GM23338 (cell line): ENCODE measurements at regions not wholly inside any gene's neighbourhood (a gene's known extent, or its start where the extent isn't known, plus 50 kb on each side); places are given as distances from the start of the nearest gene placed in this dataset.

Source experiments
- ETS1 ChIP-seq: IDR thresholded peaks from 2 replicates; pipeline ENCODE4 v1.6.1; 2016; ENCODE audit warnings: antibody characterized with exemption
- EZH2phosphoT487 ChIP-seq: fragments of 200-600 bp; sonication (generic); IDR thresholded peaks from one replicate; pipeline ENCODE4 v1.8.1; 2018; ENCODE audit warnings: antibody characterized with exemption; ENCODE audit not compliant: unreplicated experiment
- NANOG ChIP-seq: IDR thresholded peaks from 2 replicates; pipeline ENCODE4 v1.6.1; 2016; ENCODE audit warnings: antibody characterized with exemption, borderline replicate concordance
- STAT1 ChIP-seq: IDR thresholded peaks from one replicate; pipeline ENCODE4 v1.6.1; 2016; ENCODE audit warnings: antibody characterized with exemption; ENCODE audit not compliant: unreplicated experiment
- ZNF114 ChIP-seq: fragments of 250-450 bp; sonication (Bioruptor Pico); IDR thresholded peaks from 2 replicates; pipeline ENCODE4 v1.5.0; 2020; ENCODE audit warnings: mild to moderate bottlenecking, moderate library complexity
- ZNF331 ChIP-seq: fragments of 250-450 bp; sonication (Bioruptor Pico); IDR thresholded peaks from 2 replicates; pipeline ENCODE4 v1.5.0; 2020; ENCODE audit warnings: low read depth, mild to moderate bottlenecking, moderate library complexity
- ZNF462 ChIP-seq: fragments of 250-450 bp; sonication (Bioruptor Pico); IDR thresholded peaks from 2 replicates; pipeline ENCODE4 v1.5.0; 2020; ENCODE audit warnings: mild to moderate bottlenecking, moderate library complexity
- TF ChIP-seq, protein P1 (sequence below), 2 experiments: fragments of 200-600 bp in 1 of 2; sonication (generic) in 1 of 2; conservative IDR thresholded peaks; 2 replicates each; pipeline versions ENCODE4 v1.5.1 to v1.6.1; 2016 to 2017; ENCODE audit warnings: antibody characterized with exemption in 2 of 2, low read depth in 2 of 2, mild to moderate bottlenecking in 2 of 2, moderate library complexity in 1 of 2

DNA sequence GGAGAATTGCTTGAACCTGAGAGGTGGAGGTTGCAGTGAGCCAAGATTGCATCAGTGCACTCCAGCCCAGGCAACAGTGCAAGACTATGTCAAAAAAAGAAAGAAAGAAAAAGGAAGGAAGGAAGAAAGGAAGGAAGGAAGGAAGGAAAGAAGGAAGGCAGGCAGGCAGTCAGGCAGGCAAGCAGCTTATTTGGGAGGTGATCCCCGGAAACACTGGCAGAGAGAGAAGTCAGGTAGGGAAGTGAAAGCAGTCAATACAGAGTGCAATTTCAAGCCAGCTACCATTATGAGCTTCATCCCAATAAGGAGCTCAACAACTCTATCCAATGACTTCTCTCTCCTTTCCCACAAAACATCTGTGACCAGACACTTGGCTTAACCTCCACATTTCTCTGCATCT is 83.0 kb upstream of the TBC1D3K start (continued):
- no peak for TF ChIP-seq ZNF462 (CRISPR knock-in tag)
- no peak for TF ChIP-seq ZNF331 (CRISPR knock-in tag)
- TF ChIP-seq, protein P1, sequence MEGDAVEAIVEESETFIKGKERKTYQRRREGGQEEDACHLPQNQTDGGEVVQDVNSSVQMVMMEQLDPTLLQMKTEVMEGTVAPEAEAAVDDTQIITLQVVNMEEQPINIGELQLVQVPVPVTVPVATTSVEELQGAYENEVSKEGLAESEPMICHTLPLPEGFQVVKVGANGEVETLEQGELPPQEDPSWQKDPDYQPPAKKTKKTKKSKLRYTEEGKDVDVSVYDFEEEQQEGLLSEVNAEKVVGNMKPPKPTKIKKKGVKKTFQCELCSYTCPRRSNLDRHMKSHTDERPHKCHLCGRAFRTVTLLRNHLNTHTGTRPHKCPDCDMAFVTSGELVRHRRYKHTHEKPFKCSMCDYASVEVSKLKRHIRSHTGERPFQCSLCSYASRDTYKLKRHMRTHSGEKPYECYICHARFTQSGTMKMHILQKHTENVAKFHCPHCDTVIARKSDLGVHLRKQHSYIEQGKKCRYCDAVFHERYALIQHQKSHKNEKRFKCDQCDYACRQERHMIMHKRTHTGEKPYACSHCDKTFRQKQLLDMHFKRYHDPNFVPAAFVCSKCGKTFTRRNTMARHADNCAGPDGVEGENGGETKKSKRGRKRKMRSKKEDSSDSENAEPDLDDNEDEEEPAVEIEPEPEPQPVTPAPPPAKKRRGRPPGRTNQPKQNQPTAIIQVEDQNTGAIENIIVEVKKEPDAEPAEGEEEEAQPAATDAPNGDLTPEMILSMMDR (conservative IDR thresholded peaks at IDR 0.05; ENCODE audit: low read depth in 2 of 2): no peak
- no peak for TF ChIP-seq STAT1
- no peak for TF ChIP-seq ETS1
- TF ChIP-seq EZH2phosphoT487: no peak
- no peak for TF ChIP-seq NANOG
- no peak for TF ChIP-seq ZNF114 (CRISPR knock-in tag)
